Stimulated activated CD8-positive, alpha-beta memory T cell treated with anti-CD3 and anti-CD28 coated beads, Interleukin-12 subunit alpha, Interleukin-12 subunit beta, amount 100 ng/mL, for 4 hours (primary cell): ENCODE measurements at regions not wholly inside any gene's neighbourhood (a gene's known extent, or its start where the extent isn't known, plus 50 kb on each side); places are given as distances from the start of the nearest gene placed in this dataset.

Experiments
- DNase-seq: peaks from one replicate; pipeline ENCODE4 v3.0.0-alpha.2; 2020; ENCODE audit warnings: low read depth

- DNase-seq: no peak
Observed at GRCh38 chr1:221634606-221635005, 107.3 kb downstream of the DUSP10 start.

DNA sequence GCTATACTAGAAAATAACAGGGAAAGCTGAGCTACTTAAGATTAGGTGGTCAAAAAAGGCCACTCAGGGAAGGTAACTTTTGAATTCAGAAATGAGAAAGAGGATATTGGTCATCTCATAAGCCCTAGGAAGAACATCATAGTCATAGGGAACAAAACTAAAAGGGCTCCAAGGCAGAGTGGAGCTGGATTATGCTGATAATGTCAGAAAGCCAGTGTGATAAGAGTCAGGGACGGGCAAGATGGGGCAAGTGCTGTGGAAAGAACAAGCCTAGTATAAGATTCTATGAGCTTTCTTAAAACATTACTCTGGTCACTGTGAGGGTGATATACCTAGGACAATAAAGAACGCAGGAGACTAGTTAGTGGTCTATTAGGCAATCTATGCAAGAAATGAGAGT is 106.6 kb downstream of the DUSP10 start:
- no peak for DNase-seq

GRCh38 chr1:221636096-221636495 is 105.8 kb downstream of the DUSP10 start:
- no peak for DNase-seq

GRCh38 chr1:221636967-221637366 is 104.9 kb downstream of the DUSP10 start:
- DNase-seq: no peak

- no peak for DNase-seq
Observed at GRCh38 chr1:221637641-221638041, 104.2 kb downstream of the DUSP10 start.

- DNase-seq: no peak
Observed at GRCh38 chr1:221638595-221638994, 103.3 kb downstream of the DUSP10 start.

DNA sequence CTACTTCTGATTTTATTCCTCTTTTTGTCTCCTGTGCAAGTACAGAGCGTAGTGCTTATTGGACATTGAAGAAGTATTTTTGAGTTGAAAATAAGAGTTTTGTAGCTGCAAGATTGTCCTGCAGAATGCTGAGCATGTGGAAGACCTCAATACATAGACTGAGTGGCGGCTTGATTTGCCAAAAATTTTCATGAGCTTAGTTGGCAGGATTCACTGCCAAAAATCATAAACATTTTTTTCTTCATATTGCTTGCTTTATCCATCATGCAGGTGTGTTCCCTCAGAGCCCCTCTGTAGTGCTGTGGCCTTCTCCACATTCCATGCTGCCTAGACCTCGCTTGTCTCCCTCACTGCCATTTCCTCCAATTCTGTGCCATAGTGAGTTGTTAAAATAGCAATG is 100.1 kb downstream of the DUSP10 start:
- no peak for DNase-seq

GRCh38 chr1:221643404-221644144 is 98.3 kb downstream of the DUSP10 start:
- no peak for DNase-seq

GRCh38 chr1:221644145-221644448 is 97.8 kb downstream of the DUSP10 start:
- no peak for DNase-seq

DNA sequence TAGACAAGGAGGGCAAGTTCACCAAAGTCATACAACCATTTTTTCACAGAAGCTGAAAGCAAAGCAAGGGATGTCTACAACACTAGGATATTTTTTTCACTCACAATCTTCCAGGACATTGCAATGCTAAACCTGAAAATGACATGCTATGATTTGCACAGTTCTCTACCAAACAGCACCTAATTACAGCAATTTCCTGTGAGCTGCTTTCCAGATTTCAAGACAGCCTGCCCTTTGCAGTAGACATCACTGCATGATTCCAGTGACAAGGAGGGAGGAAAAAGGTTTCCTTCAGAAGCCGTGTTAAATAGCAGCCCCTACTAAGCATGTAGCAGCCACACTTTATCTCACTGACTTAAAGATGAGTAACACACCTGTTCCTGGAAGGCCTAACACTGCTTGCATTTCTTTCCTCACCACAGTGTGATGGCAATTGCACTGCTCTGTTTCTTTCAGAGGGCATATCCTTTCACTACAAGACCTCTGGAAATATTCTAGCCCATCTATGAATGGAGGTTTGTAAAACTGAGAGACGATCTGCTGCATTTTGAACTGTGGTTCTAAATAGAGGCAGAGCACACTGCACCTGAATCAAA is 97.1 kb downstream of the DUSP10 start:
- no peak for DNase-seq

- no peak for DNase-seq
Observed at GRCh38 chr1:221648201-221648600, 93.7 kb downstream of the DUSP10 start.
